Fibroblast of the conjunctiva (primary cell): ENCODE measurements at regions not wholly inside any gene's neighbourhood (a gene's known extent, or its start where the extent isn't known, plus 50 kb on each side); places are given as distances from the start of the nearest gene placed in this dataset.
A peak's percentile ranks its signal among the peaks of the same experiment; 100 is the strongest.
"Not testable (repeated sequence)": the region's sequence is repeated elsewhere in the genome, so short reads cannot be mapped to it uniquely, and the experiment has no call there.

ENCODE experiments used
- DNase-seq: peaks from one replicate; pipeline ENCODE4 v3.0.0-alpha.2; 2010; ENCODE audit warnings: low read depth

DNA sequence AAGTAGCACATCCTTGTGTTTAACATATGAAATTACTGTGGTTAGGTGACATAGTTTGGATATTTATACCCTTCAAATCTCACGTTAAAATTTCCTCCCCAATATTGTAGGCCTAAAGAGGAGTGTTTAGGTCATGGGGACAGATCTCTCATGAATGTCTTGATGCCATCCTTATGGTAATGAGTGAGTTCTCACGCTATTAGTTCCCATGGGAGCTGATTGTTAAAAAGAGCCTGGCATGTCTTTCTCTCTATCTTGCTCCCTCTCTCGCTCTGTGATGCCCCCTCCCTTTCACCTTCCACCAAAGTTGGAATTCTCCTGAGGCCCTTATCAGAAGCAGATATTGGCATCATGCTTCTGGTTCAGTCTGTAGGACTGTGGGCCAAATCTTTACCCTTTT lies 660.1 kb downstream of the ADCYAP1 start:
- no peak for DNase-seq

DNA sequence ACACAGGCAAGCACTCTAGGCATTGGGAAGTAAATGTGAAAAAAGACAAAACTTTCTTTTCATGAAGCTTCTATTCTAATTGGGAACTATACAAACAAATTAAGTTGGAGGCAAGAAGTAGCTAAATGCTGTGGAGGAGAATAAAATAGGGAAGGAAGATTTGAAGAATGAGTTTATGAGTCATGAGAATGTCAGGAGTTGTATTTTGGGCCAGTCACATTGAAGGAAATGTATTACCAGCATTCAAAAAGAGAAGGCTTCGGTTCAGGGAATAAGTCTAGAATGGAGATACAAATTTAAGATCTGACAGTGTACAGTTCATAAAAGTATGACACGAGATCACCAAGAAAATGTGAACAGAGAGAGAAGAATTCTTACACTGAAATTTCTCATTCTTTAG lies 666.5 kb downstream of the ADCYAP1 start:
- DNase-seq, result no peak

DNA sequence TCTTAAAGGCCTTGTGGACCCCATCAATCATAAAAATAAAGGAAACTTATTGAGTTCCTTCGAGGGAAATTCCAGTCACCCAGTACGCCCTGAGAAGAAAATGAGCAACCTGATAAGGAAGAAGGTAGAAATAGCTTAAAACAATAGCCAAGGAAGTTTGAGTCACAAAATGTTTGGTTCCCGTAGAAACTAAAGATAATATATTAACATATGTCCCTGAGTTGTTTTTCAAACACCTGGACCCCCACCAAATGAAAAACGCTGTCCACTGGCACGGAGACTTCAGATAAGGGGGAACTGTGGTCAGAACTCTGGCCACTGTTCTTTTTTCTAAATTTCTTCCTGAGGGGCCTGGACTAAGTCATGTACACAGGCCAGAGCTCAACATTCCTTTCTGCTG lies 669.1 kb downstream of the ADCYAP1 start:
- no peak for DNase-seq

DNA sequence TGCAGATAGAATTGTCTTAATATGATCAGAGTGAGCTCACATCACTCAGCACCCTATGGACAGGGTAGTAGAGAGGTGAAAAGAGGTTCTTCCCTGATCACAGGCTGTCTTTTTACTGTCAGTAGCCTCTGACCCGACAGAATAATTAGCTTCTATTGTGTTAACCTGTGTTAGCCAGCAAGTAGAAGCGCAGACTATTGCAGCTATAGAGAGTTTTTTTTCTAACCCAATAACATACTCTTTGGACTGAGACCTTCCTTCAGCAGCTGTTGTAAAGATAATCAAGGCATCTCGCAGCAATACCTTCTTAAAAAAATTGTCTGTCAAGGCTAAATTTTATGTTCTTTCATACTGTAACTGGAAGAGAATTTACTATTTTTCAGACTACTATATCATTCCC lies 670.4 kb downstream of the ADCYAP1 start:
- no peak for DNase-seq

DNA sequence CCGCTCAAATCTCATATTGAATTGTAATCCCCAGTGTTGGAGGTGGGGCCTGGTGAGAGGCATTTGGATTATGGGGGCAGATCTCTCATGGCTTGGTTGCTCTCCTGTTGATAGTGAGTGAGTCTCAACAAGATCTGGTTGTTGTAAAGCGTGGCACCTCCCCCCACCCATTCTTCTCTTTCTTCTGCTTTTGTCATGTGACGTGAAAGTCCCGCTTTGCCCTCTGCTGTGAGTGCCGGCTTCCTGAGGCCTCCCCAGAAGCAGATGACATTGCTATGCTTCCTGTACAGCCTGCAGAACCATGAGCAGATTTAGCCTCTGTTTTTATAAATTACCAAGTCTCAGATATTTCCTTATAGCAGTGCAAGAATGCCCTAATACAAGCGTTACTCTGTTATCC lies 673.8 kb downstream of the ADCYAP1 start:
- no peak for DNase-seq

DNA sequence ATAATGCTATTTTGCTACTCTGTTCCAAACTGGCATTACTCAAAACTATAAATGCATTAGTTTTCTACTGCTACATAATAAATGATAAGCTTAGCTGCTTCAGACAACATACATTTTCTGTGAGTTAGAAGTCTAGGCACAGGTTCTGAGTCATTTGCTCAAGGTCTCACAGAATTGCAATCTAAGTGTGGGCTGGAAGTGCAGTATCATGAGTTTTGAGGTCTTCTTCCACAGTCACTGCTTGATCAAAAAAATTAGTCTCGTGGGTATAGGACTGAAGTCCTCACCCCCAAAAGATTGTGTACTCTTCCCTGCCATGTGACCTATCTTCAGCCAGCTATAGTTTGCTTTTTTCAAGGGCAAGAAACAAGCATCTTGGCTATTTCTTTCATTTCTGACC lies 676.9 kb downstream of the ADCYAP1 start:
- no peak for DNase-seq

DNA sequence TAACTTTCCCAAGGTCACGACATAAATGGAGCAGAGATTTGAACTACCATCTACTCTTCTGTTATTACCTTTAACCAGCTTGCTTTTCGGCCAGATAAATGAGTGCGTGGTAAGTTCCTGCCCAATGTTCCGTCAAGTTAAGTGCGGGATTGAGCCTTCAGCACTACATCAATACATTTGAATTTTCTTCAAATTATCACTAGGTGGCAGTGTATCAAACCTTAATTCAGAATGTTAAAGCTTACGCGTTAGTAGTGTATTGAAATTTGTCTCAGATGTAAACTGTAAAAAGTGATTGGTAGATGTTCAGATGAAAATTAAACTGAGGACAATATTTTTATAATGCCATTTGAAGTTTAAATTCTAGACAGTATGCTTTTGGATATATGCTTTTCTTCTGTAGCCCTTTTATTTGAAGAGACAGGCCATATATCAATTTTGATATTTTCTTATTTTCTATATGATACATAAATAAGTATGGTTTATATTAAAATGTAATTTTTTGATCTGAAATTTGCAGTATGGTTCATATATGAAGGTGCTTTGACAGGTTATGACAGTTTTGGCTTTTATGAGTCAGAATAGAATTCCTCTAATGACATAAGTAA lies 681.3 kb downstream of the ADCYAP1 start:
- peak; percentile 1 for DNase-seq

DNA sequence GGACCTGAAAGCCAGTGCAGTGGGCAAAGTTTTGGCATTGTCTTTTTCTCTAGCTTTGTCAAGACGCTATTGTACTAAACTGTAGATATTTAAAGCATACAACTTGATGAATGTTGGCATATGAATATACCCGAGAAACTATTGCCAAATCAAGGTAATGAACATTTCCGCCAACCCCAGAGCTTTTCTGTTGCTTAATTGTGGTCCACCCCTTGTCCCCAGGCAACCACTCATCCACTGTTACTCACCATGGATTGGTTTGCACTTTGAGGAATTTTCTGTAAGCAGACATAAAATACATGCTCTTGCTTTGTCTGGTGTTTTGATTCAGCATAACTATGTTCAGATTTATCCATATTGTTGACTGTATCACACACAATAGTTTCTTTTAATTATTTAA lies 688.4 kb downstream of the ADCYAP1 start:
- no peak for DNase-seq

DNA sequence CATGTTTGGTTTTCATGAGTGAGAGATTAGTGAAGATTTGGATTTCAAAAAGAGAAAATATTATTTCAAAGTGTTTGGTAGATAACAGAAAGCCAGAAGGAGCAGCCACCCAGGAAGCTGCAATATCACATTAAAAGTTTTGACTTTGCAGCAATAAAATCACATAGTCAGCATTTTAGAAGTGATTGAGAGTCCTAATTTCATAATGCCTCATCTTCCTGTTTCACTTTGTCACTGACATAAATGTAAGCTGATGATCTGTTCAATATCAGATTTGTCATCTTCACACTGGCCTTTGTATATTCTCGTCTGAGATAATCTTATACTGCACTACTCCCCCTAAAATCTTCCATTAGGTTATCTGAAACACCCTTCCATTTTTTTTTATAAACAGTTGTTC lies 690.5 kb downstream of the ADCYAP1 start:
- no peak for DNase-seq

DNA sequence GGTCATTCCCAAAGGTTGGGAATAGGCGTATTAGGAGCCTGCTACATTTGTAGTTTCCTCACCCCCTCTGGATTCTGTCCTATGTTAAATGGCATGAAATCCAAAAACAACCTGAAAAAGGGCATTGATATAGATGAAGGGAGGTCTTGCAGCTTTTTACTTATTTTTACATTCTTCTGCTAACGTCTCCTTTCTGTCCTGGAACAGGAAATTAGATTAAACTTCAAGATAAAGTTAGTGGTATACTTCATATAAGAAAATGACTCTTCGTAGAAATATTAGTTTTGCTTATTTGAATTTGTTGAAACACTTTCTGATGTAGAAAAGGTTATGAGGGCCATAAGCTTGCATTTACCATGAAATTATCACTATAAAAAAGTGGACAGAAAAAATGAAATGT lies 694.5 kb downstream of the ADCYAP1 start:
- no peak for DNase-seq

DNA sequence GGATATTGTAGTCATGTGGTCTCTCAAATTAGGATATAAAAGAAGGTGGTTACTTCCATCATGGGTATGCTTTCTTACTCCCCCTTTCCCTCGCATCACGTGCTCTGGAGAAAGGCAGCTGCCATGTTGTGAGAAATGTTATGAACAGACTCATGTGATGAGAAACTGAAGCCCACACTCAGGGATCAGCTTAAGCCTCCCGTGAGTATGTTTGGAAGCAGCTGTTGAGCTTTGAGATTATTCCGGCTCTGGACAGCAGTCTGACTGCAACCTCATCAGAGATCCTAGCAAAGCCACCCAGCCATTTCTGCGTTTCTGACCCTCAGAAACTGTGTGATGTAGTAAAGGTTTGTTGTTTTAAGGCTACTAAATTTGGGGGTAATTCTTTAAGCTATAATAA lies 700.1 kb downstream of the ADCYAP1 start:
- no peak for DNase-seq

DNA sequence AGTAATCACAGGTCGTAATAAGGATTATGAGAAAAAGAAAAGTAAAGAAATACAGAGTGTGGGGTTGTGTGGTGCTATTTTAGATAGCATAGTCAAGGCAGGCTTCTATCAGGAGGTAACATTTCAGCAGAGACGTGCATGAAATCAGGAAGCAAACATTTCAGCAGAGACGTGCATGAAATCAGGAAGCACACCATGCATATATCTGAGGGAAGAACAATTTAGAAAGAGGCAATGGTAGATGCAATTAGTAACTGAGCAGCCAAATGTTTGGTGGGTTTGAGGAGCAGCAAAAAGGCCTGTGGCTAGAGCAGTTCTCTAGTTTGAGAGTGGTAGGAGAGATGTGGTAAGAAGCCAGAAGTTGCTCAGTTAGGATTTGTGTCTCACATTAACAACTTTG lies 713.7 kb downstream of the ADCYAP1 start:
- DNase-seq, result no peak

DNA sequence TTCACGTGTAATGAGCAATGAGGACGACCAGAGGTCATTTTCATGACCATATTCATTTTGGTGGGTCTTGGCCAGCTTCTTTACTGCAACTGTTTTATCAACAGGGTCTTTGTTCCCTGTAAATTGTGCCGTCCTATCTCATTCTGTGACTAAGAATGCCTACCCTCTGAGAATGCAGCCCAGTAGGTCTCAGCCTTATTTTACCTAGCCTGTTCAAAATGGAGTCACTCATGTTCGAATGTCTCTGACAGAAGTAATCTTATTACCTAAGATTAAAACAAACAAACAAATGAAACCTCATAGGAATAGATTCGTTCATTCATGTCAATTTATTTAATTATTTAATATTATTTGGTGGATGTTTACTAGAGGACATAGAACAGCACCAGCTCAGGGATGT lies 714.8 kb downstream of the ADCYAP1 start:
- no peak for DNase-seq

DNA sequence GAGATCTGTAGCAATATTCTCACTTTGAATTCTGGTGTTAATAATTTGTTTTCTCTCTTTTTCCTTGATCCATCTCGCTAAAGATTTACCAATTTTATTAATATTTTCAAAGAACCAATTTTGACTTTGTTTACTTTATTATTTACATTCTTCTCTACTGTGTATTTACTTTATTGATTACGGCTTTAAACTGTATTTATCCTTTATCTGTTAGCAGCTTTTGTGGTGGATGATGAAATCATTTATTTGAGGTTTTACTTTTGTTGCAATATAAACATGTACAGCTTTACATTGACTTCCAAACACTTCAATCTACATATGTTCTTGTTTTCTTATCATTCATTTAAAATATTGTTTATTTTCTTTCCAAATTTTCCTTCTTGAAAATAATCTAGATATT lies 719.9 kb downstream of the ADCYAP1 start:
- DNase-seq, result no peak

DNA sequence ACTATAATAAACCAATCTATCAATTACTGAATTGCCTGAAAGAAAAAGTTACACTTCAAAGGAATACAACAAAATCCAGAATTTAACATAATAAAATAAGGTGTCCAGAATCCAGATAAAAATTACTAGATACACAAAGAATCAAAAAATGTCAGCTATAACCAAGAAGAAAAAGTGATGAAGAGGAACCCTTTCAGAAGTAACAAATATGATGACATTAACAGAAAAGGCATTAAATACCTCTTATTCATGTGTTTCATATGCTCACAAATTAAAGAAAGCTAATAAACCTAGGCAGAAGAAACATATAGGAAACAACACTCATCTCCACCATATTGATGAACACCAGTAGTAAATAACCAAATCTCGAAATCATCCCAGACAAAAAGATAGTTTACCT lies 722.8 kb downstream of the ADCYAP1 start:
- DNase-seq, result no peak

DNA sequence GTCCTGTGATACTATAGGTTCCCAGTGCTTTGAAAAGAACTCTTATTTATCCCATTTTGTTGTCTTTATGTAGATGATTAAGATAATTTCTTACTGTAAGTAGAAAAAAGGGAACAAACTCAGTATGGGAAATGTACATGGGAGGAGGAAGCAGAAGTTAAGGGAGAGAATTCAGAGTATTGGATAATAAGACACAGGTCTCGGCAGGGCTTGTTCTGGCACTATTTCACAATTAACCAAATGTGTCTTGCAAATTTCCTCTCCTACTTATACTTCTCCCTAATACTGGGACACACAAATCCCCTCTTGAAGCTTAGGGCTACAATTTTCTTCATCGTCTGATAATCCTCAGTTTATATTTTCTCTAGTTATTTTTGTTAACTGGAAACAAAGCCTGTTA lies 744.0 kb downstream of the ADCYAP1 start:
- no peak for DNase-seq

DNA sequence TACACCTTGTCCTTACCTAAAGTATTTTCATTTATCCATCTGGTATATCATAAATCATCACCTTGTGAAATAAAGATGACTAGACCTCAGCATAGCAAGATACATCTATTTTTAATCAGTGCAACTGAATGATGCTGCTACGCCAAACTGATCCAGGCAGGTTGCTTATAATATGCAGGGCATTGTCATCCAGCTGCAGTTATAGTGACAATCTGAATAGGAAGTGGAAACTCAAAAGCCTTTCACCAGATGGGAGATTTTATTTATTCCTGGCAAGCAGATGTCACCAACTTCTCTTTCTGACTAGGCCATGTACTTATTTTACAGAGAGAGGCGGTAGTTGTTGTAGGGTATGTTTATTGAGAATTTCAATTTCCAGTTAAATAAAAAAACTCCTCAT lies 747.3 kb downstream of the ADCYAP1 start:
- no peak for DNase-seq

DNA sequence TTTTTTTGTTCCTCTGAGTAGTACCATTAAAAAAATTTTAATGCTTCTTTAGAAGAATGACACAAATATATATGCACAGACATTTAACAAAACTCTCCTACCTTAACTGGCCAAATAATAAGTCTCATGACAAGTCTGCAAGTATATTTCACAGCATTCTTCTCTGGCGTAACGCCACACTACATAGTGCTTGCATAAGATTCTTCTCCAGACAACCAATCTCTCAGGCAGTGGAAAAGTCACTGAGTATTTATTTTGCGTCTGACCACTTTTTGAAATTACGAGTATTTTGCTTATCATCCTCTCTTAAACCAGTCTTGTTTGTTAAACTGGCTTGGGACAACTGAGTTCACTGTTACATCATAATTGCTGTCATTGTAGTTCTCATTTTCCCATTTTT lies 749.2 kb downstream of the ADCYAP1 start:
- DNase-seq, result no peak

DNA sequence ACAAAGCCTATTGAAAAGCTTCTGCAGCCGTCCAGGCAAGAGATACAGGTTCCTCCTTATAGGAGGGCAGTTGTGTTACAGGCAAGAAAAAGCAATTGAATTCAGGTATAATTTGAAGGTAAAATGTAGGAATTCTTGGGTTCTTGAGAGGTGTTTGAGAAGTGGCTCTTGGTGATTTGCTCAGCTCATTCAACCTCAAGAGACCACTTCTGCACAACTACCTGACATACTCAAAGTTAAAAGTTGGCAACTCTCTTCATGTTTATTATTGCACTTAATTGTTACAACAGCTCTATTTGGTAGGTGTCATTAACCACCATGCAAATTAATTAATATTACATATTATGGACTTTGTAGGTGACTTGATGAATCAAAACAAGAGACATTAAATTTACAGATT lies 753.2 kb downstream of the ADCYAP1 start:
- no peak for DNase-seq

DNA sequence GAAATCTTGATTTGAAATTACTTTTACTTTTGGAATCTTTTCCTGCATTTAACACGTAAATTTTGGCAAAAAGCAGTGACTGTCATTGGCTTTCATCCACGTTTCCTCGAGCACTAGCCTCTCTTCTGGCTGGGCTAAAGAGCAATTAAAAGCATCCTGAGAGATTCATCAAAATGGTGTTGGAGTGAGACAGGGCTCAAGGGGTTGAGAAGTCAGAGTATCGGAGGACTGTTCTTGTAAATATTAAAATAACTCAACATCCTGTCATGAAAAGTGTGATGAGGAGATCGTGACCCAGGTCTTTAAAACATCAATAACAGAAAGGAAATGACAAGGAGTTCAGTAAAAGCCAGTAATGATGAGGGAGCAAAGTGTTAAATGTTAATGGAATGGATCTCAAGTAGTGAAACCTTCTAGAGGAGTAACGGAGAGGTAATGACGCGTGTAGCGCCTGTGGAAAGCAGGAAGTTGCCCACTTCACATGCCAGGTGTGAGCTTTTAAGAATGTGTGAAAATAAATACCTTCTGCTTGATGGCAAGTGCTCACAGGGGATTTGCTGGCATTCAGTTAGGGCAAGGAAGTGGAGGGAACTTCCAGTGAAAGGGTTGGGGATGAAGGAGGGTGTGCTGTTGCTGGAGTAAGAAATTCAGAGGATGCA lies 754.4 kb downstream of the ADCYAP1 start:
- DNase-seq, result no peak

DNA sequence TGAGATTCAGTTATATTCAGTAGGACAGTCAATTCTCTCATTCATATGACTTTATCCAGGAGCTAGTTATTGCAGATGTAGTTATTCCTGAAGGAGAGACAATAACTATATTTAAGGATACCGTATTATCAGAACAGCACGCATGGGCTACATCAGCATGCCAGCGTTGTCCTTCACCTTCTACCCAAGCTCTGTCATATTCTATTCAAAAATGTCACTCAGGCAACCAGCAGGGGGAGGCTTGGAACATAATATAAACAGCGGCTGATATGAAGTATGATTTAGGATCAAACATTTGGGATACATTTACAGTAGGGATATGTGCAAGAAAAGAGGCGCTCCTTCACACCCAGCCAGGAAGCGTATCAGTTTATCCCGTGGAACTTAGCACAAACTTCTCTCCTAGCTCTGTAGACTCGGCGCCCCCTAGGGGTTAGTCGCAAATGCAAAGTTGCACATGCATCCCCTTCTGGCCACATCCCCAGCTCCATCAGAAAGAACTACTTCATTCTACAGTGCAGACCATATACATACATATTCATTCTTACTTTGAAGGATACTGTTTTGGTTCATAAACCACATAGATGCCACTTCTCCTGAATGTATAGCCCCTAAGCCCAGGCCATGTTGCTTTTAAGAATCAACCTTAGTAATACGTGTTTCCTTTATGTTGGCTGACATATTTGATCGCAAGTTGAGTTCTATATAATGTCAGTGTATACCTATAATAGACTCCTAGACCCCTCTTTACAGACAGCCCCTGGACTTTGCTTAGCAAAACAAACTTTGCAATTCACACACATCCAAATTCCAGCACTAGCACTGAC lies 759.4 kb downstream of the ADCYAP1 start:
- DNase-seq, result no peak

DNA sequence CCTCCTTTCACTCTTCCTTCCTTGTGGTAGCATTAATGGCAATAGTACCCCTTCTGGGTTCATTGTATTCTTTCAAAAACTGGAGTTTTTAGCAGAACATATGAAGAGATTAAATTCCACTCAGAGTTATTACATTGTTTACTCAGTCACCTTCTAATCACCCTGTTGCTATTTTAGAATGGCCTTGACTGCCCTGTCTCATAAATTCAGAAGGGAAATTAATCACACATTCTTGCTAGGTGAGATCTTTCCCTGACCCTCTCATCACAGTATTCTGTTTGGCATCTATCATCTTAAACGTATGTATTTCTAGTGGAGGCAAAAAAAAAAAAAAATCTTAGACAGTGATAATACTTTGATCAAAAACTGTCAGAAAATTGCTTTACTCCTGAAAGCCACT lies 760.4 kb downstream of the ADCYAP1 start:
- no peak for DNase-seq

DNA sequence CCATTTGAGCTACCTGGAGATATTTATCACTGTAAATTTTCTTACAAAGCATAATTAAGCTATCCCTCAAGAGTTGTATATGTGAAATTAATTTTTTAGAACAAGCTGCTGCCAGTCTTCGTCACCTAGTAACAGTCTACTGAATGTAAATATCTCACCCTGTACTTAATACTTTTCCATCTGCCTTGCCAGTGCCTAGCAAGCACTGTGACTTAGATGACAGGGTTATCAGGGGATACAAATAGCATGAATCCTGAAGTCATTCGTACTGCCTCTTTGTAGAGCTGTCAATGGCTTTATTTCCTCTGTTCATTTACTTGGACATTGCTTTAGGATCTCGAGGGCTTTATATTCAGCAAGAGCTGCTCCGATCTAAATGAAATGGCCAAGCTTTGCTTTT lies 763.6 kb downstream of the ADCYAP1 start:
- no peak for DNase-seq

DNA sequence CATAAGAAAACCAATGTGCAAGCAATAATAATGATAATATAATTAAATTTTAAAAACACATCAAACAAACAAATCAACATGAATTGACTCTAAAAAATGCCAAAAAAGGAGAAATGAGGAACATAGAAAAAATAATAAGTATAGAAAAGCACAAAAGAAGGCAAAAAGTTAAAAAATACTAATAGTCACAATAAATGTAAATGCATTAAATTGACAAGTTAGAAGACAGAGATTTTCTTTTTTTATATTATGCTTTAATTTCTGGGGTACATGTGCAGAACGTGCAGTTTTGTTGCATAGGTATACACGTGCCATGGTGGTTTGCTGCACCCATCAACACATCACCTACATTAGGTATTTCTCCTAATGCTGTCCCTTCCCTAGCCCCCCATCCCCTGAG lies 767.0 kb downstream of the ADCYAP1 start:
- not testable (repeated sequence) for DNase-seq
